CD4-positive, alpha-beta T cell treated with Interleukin-21 for 1 hour (primary cell): ENCODE measurements at regions not wholly inside any gene's neighbourhood (a gene's known extent, or its start where the extent isn't known, plus 50 kb on each side); places are given as distances from the start of the nearest gene placed in this dataset.
"Not testable (repeated sequence)": the region's sequence is repeated elsewhere in the genome, so short reads cannot be mapped to it uniquely, and the experiment has no call there.

Source experiments
- DNase-seq: peaks from one replicate; pipeline ENCODE4 v3.0.0-alpha.2; 2020

DNA sequence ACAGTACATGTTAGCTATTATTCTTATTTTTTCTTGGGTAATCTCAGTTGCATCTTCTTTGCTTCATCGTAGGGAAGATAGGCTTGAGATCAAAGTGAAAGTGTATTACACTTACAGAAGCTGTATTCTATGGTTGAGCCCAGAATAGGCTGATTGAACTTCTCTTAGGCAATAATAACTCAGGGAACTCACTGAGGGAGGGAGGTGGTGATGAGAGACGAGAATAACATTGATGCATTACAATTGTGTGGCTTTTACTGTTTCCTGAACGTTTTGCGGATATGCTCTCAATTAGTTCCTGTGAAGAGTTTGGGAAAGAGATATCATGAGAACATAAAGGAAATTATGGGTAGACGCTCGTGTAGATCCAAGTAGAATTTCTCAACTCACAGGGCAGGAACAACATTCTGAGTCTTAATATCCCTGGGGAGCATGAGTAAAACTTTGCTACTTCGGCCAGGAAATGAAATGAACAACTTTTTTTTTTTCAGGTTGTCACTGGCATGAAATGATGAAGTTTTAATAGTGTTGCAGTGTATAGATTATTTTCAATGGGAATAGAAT is 302.2 kb downstream of the TUSC7 start:
- DNase-seq = no peak

GRCh38 chr3:117016378-117016777 is 306.8 kb downstream of the TUSC7 start:
- DNase-seq = no peak

DNA sequence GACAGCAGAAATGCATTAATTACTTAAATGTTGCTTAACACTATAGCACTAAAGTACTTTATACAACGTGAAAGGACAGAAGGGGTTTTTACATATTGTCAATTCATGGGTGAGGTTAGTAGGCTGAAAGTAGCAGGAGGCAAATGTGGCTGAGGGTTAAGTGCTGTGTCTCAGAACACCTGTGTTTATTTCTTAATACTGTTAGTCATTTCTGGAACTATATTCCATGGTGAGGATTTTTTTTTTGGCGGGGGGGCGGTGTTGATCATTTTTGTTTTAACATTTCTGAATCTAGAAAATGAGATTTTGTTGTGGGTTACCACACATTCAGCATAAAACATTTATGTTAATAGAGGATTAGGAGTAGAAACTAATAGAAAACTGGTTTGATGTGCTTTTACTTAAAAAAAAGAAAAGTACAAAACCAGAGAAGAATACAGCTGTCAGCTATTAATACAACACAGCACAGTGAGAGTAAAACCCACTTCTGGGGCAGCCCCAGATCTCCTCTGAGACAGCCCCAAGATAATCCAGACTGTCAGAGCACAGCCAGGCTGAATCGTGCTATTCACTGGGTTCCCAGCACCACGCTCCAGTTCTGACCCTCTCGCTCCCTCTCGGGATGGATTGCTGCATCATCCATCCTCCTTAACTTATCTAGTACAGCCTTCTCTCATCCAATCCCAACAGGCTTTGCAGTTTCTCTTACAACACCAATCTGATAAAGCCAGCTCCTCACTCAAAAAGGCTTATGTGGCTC is 307.7 kb downstream of the TUSC7 start:
- DNase-seq = no peak

- no peak for DNase-seq
Measured at GRCh38 chr3:117018655-117019054, 309.1 kb downstream of the TUSC7 start.

GRCh38 chr3:117019082-117019713 is 309.6 kb downstream of the TUSC7 start:
- DNase-seq = peak; percentile 9

GRCh38 chr3:117026401-117026800 is 316.8 kb downstream of the TUSC7 start:
- DNase-seq = no peak

DNA sequence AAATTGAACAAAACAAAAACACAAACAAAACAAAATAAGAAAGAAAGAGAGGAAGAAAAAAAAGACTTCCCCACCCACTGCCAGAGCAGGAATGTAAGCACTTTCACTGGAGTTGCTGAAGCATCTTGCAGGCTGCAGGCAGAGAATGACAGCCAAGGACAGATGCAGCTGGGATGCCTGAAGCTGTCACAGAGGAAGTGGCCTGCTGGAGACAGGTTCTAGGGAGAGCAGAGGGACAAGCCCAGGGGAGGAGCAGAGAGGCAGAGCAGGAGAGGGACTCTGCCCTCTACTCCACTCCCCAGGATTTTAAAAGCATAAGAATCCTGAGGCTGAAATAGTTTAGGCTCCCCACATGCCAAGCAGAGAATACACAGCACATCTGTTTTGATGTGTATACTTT is 326.2 kb downstream of the TUSC7 start:
- no peak for DNase-seq

- peak; percentile 22 for DNase-seq
Measured at GRCh38 chr3:117036259-117036799, 326.8 kb downstream of the TUSC7 start.

DNA sequence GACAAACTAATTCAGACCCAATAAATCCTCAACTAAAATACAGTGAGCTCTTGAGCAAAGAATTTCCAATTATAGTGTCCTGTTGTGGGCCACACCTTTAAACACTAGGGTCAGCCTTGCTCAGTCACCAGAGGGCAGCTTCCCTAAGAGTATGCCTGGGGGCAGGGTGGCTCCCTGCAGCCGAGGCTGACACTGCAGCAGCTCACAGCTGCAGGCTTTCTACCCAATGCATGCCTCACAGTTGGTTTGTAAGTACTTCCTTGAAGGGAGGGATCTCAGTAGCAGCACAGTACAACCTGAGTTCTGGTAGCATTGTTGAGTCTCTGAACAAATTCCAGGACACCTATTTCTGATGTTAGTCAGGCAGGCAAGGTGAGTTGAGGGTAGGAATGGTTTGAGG is 335.6 kb downstream of the TUSC7 start:
- DNase-seq = no peak

DNA sequence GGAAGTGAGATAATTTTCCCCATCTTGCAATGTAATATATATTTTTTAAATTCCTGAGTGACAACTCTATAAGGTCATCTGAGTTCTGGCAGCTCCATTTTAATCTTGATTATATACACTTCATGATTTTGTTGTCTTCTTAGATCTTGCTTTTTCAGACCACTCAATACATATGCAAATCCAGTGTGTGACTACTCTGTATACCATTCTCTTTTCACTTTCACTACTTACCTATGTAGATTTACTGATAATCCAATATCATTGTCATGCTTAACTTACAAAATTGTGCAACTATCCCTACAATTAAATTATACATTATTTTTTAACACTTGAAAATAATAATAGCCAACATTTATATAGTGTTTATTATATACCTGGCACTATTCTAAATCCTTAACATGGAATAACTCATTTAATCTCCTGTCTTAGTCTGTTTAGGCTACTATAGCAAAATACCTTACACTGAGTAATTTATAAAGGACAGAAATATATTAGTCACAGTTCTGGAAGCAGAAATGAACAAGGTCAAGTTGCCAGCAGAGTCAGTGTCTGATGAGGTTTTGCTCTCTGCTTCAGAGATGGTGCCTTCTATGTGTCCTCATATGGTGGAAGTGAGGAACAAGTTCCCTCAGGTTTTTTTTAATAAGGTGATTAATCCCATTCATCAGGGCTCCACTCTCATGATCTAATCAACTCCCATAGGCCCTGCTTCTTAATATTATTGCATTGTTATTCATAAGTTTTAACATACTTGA is 338.5 kb downstream of the TUSC7 start:
- DNase-seq = no peak

DNA sequence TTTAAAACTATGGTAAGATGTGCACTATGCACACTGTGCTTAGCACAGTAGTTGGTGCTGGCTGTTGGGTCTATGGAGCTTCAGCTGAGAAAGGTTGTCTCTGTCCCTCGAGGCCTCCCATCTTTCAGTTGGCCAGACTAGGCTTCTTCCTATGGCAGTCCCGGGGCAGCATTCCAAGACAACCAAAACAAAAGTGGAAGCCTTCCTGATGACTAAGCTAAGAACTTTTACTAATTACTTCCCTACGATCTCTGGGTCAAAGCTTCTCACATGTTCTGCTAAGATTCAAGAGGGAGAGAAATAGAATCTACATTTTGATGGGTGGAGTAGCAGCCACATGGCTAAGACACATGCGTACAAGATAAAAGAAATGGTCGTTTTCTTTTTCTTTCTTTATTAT is 342.8 kb downstream of the TUSC7 start:
- no peak for DNase-seq

GRCh38 chr3:117054556-117054955 is 345.0 kb downstream of the TUSC7 start:
- no peak for DNase-seq

DNA sequence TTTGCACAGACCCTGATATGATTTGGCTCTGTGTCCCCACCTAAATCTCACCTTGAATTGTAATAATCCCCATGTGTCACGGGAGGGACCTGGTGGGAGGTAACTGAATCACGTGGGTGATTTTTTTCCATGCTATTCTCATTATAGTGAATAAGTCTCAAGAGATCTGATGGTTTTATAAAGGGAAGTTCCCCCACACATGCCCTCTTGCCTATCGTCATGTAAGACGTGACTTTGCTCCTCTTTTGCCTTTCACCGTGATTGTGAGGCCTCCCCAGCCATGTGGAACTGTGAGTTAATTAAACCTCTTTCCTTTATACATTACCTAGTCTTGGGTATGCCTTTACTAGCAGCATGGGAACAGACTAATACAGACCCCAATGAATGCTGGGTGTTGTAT is 347.4 kb downstream of the TUSC7 start:
- DNase-seq = not testable (repeated sequence)

- DNase-seq = no peak
Measured at GRCh38 chr3:117059067-117059955, 349.7 kb downstream of the TUSC7 start.

- DNase-seq = no peak
Measured at GRCh38 chr3:117059956-117060270, 350.3 kb downstream of the TUSC7 start.

DNA sequence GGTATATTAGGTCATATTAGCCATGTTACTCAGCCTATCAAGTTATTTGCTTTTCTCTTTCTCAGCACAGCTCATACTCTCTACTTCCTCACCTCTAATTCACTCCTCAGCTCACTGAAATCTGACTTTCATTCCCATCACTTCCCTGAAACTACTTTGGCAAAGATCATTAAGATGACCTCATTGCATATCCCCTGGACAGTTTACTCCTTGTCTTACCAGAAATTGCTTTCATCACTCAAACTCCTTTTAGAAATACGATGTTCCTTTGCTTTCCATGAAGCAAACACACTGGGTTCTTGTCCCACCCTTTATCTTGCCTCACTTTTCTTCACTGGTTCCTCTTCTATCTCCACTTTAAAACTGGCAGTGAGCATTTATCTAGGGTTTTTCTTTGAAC is 354.4 kb downstream of the TUSC7 start:
- no peak for DNase-seq

DNA sequence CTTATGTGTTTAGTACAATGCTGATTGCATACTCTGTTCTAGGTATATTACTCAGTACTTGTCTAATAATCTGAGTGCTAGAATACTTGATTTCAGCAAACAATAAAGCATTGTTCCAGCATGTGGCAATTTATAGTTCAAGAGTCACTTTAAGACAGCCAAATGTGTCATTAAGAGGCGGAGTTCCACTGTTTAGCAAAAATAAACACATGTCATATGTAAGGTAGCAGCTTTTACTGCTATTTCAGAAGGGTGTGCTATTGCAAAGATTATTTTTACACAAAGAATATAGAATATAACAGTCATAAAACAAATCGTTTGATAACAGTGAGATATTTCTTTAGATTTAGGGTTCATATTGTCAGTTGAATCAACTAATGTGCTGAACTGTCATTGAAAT is 358.7 kb downstream of the TUSC7 start:
- no peak for DNase-seq

DNA sequence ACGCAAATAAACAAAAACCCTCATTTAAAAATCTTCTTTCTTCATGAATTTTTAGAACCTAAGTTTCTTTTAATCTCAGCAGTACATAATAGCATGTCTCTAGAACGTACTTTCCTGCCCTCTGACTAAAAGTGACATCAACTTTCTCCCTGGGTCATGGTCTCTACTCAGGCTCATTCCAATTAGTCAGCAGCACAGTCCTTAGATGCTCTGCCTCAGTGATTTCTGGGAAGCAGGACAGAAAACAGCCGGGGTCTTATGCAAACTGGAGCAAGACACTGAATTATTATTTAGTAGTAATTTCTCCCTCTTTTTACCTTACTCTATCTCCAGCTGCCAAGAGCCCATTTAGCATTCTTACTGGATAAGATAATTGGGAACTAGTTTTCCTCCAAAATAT is 365.2 kb downstream of the TUSC7 start:
- DNase-seq = no peak

DNA sequence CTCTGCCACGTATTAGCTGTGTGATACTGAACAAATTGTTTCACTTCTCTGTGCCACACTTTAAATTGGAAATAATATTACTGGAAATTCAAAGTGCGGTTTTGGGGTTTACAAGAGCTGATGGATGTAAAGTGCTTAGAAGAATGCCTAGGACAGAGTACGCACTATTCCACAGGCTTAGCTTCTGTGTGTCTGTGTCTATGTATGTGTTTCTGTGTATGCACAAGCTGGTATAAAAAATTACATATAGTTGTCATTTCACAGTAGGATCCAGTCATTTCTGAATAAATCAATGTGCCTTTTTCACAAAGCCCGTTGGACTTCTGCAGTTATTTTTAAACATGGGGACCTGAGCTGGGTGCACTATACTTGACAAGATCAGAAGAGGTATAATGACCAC is 370.4 kb downstream of the TUSC7 start:
- DNase-seq = no peak

- DNase-seq = no peak
Measured at GRCh38 chr3:117080872-117081271, 371.3 kb downstream of the TUSC7 start.

GRCh38 chr3:117084277-117084676 is 374.7 kb downstream of the TUSC7 start:
- DNase-seq = no peak

DNA sequence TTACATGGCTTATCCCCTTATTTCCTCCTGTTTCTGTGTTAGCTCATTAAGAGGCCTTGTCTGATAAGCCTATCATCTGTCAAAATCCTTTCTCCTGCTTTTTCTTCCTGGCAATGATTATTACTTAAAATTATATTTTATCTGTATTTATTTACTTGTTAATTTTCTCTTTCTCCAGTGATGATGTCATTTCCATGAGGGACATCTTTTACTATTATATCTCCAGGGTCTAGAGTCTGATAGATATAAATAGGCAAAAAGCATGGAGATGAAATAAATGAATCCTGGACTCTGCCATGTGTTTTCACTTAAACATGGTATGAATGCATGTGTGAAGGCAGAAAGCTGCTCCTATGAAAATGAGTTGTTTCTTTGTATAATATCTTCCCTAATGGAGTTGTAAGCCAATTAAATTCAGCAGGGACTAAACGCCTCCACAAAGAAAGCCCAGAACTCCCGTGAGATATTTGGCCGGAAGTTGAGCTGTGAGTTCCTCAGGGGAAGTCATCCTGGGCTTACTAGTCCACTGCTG is 375.2 kb downstream of the TUSC7 start:
- DNase-seq = no peak
